ENCODE measurements at regions not wholly inside any gene's neighbourhood (a gene's known extent, or its start where the extent isn't known, plus 50 kb on each side); places are given as distances from the start of the nearest gene placed in this dataset.

DNA sequence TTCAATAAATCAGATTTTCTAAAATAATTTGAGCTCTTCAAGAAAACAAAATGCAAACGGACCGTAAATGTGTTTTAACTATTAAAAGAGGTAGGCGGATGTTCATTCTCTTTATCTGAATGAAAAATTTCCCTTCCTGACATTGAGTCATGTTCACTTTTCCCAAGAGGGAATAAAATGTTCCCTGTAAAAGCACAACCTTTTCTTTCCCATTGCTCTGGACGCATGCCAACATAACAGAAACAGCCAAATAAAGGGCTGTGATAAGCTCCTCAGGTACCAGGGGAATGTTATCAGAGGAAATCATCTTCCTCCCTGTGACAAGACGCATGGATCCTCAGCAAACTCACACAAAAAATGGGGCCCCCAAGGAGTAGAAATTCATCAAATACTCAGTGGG is 251.8 kb downstream of the MTERF1 start:
- BruUV-seq (replicated peaks), result no TSS peak
- DNase-seq, result no peak
- H3K9me3 Mint-ChIP-seq (ENCODE audit: low read depth, unreplicated experiment), result no peaks in the 10 kb centered on the region
- no peaks in the 10 kb centered on the region for H3K36me3 Mint-ChIP-seq (ENCODE audit: insufficient read depth, unreplicated experiment)
- H3K4me3 Mint-ChIP-seq (ENCODE audit: low read depth, unreplicated experiment), result no peak overlapping the region
- no peak for TF ChIP-seq CTCF (IDR thresholded peaks at IDR 0.05; ENCODE audit: unreplicated experiment)
- H3K27ac Mint-ChIP-seq (ENCODE audit: unreplicated experiment), result peak overlapping the region; percentile 40
- H3K4me1 Mint-ChIP-seq (ENCODE audit: low read depth, unreplicated experiment), result peaks cover 20% of the 10 kb centered on the region
- H3K27me3 Mint-ChIP-seq (ENCODE audit: unreplicated experiment), result no peaks in the 10 kb centered on the region
- intact Hi-C loops (cut with micrococcal nuclease; ENCODE audit: unreplicated experiment), result no loop called here
- CTCF ChIA-PET, result interaction anchor here (0.9 kb wide), 1 partner anchor 312 kb away, joined by 3 read pairs; no protein-coding TSS in a partner anchor

- DNase-seq, result no peak
- no peaks in the 10 kb centered on the region for H3K9me3 Mint-ChIP-seq (ENCODE audit: low read depth, unreplicated experiment)
- no peak overlapping the region for H3K4me3 Mint-ChIP-seq (ENCODE audit: low read depth, unreplicated experiment)
- H3K36me3 Mint-ChIP-seq (ENCODE audit: insufficient read depth, unreplicated experiment), result no peaks in the 10 kb centered on the region
- intact Hi-C loops (cut with micrococcal nuclease; ENCODE audit: unreplicated experiment), result no loop called here
- H3K27me3 Mint-ChIP-seq (ENCODE audit: unreplicated experiment), result no peaks in the 10 kb centered on the region
- H3K27ac Mint-ChIP-seq (ENCODE audit: unreplicated experiment), result peak overlapping the region; percentile 83
- H3K4me1 Mint-ChIP-seq (ENCODE audit: low read depth, unreplicated experiment), result peaks cover 27% of the 10 kb centered on the region
- CTCF ChIA-PET, result no interaction called here
- TF ChIP-seq CTCF (IDR thresholded peaks at IDR 0.05; ENCODE audit: unreplicated experiment), result no peak
- BruUV-seq (replicated peaks), result no TSS peak
Measured at GRCh38 chr7:91630581-91631380, 249.7 kb downstream of the MTERF1 start.

DNA sequence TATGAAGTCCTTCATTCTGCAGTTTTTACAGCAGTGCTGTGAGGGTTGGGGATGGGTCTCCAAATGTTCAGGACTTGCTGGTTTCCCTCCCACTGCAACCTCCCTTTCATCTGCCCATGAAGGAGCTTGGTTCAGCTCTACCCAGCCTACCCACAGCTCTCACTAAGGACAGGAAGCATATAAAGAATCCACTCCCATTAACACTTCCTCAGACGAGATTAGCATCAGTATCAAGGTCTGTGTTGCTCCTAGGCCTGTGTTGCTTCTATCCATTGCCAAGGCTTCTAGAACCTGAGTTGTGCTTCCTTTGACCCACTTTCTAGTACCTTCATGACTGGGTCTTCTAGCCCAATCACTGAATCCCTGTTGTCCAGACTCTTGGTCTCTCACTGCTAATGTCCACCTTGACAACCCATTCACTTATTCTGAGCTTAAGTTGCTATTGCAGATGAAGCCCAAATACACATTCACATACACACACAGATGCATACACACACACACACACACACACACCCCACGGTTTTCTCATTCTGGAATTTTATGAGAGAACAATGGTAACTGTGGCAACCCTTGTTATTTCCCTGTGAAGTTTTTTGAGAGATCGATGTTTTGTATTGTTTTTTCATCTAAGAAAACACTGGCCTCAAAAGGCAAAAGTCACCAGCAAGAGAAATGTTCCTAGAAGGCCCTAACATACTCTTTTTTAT is 248.1 kb downstream of the MTERF1 start:
- H3K4me1 Mint-ChIP-seq (ENCODE audit: low read depth, unreplicated experiment), result peaks cover 27% of the 10 kb centered on the region
- no peak overlapping the region for H3K4me3 Mint-ChIP-seq (ENCODE audit: low read depth, unreplicated experiment)
- H3K36me3 Mint-ChIP-seq (ENCODE audit: insufficient read depth, unreplicated experiment), result no peaks in the 10 kb centered on the region
- CTCF ChIA-PET, result no interaction called here
- H3K27me3 Mint-ChIP-seq (ENCODE audit: unreplicated experiment), result no peaks in the 10 kb centered on the region
- no peak overlapping the region for H3K27ac Mint-ChIP-seq (ENCODE audit: unreplicated experiment)
- DNase-seq, result no peak
- no peaks in the 10 kb centered on the region for H3K9me3 Mint-ChIP-seq (ENCODE audit: low read depth, unreplicated experiment)
- TF ChIP-seq CTCF (IDR thresholded peaks at IDR 0.05; ENCODE audit: unreplicated experiment), result no peak
- intact Hi-C loops (cut with micrococcal nuclease; ENCODE audit: unreplicated experiment), result no loop called here
- BruUV-seq (replicated peaks), result no TSS peak

GRCh38 chr7:91633013-91633441 is 247.5 kb downstream of the MTERF1 start:
- intact Hi-C loops (cut with micrococcal nuclease; ENCODE audit: unreplicated experiment), result no loop called here
- BruUV-seq (replicated peaks), result no TSS peak
- Mint-ChIP-seq H3K27ac (ENCODE audit: unreplicated experiment) (no peak overlapping the region), H3K9me3 (ENCODE audit: low read depth, unreplicated experiment) (no peaks in the 10 kb centered on the region), H3K27me3 (ENCODE audit: unreplicated experiment) (no peaks in the 10 kb centered on the region), H3K4me3 (ENCODE audit: low read depth, unreplicated experiment) (no peak overlapping the region), H3K36me3 (ENCODE audit: insufficient read depth, unreplicated experiment) (no peaks in the 10 kb centered on the region), H3K4me1 (ENCODE audit: low read depth, unreplicated experiment) (peaks cover 32% of the 10 kb centered on the region)
- CTCF ChIA-PET, result no interaction called here
- TF ChIP-seq CTCF (IDR thresholded peaks at IDR 0.05; ENCODE audit: unreplicated experiment), result no peak
- DNase-seq, result no peak
